IMR-90 (cell line): ENCODE measurements at regions not wholly inside any gene's neighbourhood (a gene's known extent, or its start where the extent isn't known, plus 50 kb on each side); places are given as distances from the start of the nearest gene placed in this dataset.

Experiments used
- ATAC-seq: fragments of 200-7000 bp; cut with Tn5 transposase; 2 replicates; pipeline ENCODE4 v1.9.1; 2020; ENCODE audit warnings: low read depth, mild to moderate bottlenecking, moderate library complexity
- BruUV-seq: library from RNA; stranded (reverse); fragments of 400-500 nt; replicated peaks from 2 replicates; lab custom pipeline; 2021; lab: Mats Ljungman, UMichigan
- CTCF ChIA-PET: fragments of 300-600 bp; formaldehyde crosslinking; extraction: SDS; loops from one replicate; lab custom pipeline; 2021; ENCODE audit warnings: antibody characterized with exemption; lab: Yijun Ruan, JAX
- POLR2A ChIA-PET: fragments of 300-600 bp; sonication (Branson Sonifier 250); formaldehyde crosslinking; loops from one replicate; lab custom pipeline; 2022; ENCODE audit warnings: antibody characterized with exemption; ENCODE audit not compliant: unreplicated experiment; lab: Charles Lee
- DNase-seq: peaks from one replicate; pipeline ENCODE4 v3.0.0; 2013
- H2AFZ ChIP-seq: replicated peaks from 2 replicates; pipeline ENCODE3; 2013; ENCODE audit warnings: low read length, mild to moderate bottlenecking; ENCODE audit not compliant: poor library complexity
- H2AK5ac ChIP-seq: 2 replicates; pipeline ENCODE4 v1.6.1; 2013; ENCODE audit warnings: low read depth, low read length, inconsistent platforms
- H2AK9ac ChIP-seq: replicated peaks from 2 replicates; pipeline ENCODE3; 2013; ENCODE audit warnings: mild to moderate bottlenecking, low read depth, low read length, moderate library complexity; ENCODE audit not compliant: poor library complexity
- H2BK120ac ChIP-seq: 2 replicates; pipeline ENCODE4 v1.6.1; 2013; ENCODE audit warnings: low read depth, low read length, inconsistent platforms
- H2BK15ac ChIP-seq: 3 replicates; pipeline ENCODE4 v1.6.1; 2013; ENCODE audit warnings: low read depth, low read length, inconsistent platforms
- H2BK20ac ChIP-seq: 2 replicates; pipeline ENCODE4 v1.6.1; 2013; ENCODE audit warnings: low read depth, mild to moderate bottlenecking, inconsistent platforms, low read length, moderate library complexity
- H2BK5ac ChIP-seq: 2 replicates; pipeline ENCODE4 v1.6.1; 2013; ENCODE audit warnings: mild to moderate bottlenecking, low read depth, low read length, inconsistent platforms; ENCODE audit not compliant: poor library complexity, severe bottlenecking
- H3K14ac ChIP-seq: replicated peaks from 2 replicates; pipeline ENCODE4 v1.6.1; 2013; ENCODE audit warnings: low read depth, low read length, inconsistent platforms
- H3K18ac ChIP-seq: 2 replicates; pipeline ENCODE4 v1.6.1; 2013; ENCODE audit warnings: low read depth, low read length, control low read depth
- H3K23ac ChIP-seq: 2 replicates; pipeline ENCODE4 v1.6.1; 2013; ENCODE audit warnings: low read depth, low read length, inconsistent platforms
- H3K27ac ChIP-seq: 2 replicates; pipeline ENCODE4 v1.5.1; 2013; ENCODE audit warnings: mild to moderate bottlenecking, control low read depth, low read length; ENCODE audit not compliant: insufficient read depth
- H3K27me3 ChIP-seq: 2 replicates; pipeline ENCODE4 v1.6.1; 2013; ENCODE audit warnings: low read length; ENCODE audit not compliant: control insufficient read depth, insufficient read depth
- H3K36me3 ChIP-seq: 2 replicates; pipeline ENCODE4 v1.6.1; 2013; ENCODE audit warnings: low read length, mixed read lengths; ENCODE audit not compliant: control insufficient read depth, insufficient read depth
- H3K4ac ChIP-seq: 2 replicates; pipeline ENCODE4 v1.6.1; 2013; ENCODE audit warnings: low read depth, low read length, inconsistent platforms
- H3K4me1 ChIP-seq: 2 replicates; pipeline ENCODE4 v1.6.1; 2013; ENCODE audit warnings: low read length, mixed read lengths; ENCODE audit not compliant: control insufficient read depth, insufficient read depth
- H3K4me2 ChIP-seq: 2 replicates; pipeline ENCODE4 v1.6.1; 2013; ENCODE audit warnings: low read depth, mild to moderate bottlenecking, control low read depth, low read length, moderate library complexity
- H3K4me3 ChIP-seq: 2 replicates; pipeline ENCODE4 v1.5.1; 2013; ENCODE audit warnings: low read depth, mild to moderate bottlenecking, control low read depth, low read length, moderate library complexity; ENCODE audit not compliant: insufficient read depth
- H3K56ac ChIP-seq: 2 replicates; pipeline ENCODE4 v1.6.1; 2013; ENCODE audit warnings: low read length, inconsistent platforms; ENCODE audit not compliant: insufficient read depth; ENCODE audit errors: extremely low read depth
- H3K79me1 ChIP-seq, 2 experiments: 2 replicates each; pipeline ENCODE4 v1.6.1; 2013; ENCODE audit warnings: low read length in 2 of 2, inconsistent platforms in 1 of 2, low read depth in 1 of 2
- H3K9ac ChIP-seq: 2 replicates; pipeline ENCODE4 v1.6.1; 2013; ENCODE audit warnings: low read depth, low read length, control low read depth
- H3K9me1 ChIP-seq: 2 replicates; pipeline ENCODE4 v1.6.1; 2013; ENCODE audit warnings: low read length, inconsistent platforms; ENCODE audit not compliant: insufficient read depth
- H3K9me3 ChIP-seq: 2 replicates; pipeline ENCODE4 v1.6.1; 2013; ENCODE audit warnings: low read length; ENCODE audit not compliant: control insufficient read depth, insufficient read depth
- H4K20me1 ChIP-seq: 2 replicates; pipeline ENCODE4 v1.6.1; 2013; ENCODE audit warnings: low read length, inconsistent platforms; ENCODE audit not compliant: insufficient read depth
- H4K5ac ChIP-seq: 2 replicates; pipeline ENCODE4 v1.6.1; 2013; ENCODE audit warnings: mild to moderate bottlenecking, low read depth, low read length, control low read depth
- H4K8ac ChIP-seq, 2 experiments: 2 replicates each; pipeline ENCODE4 v1.6.1; 2013; ENCODE audit warnings: low read depth in 2 of 2, low read length in 2 of 2, control low read depth in 1 of 2, inconsistent platforms in 1 of 2
- H4K91ac ChIP-seq: 2 replicates; pipeline ENCODE4 v1.6.1; 2013; ENCODE audit warnings: low read depth, low read length, inconsistent platforms; ENCODE audit not compliant: insufficient read depth
- CEBPB ChIP-seq: IDR thresholded peaks from 2 replicates; pipeline ENCODE4 v1.6.1; 2012; ENCODE audit warnings: low read depth, low read length, improper control_type of control experiment
- MAFK ChIP-seq: IDR thresholded peaks from 2 replicates; pipeline ENCODE4 v1.6.1; 2012; ENCODE audit warnings: low read depth, low read length, improper control_type of control experiment
- NFE2L2 ChIP-seq: fragments of 150-350 bp; IDR thresholded peaks from 2 replicates; pipeline ENCODE4 v1.6.1; 2016; ENCODE audit warnings: low read depth, mild to moderate bottlenecking, low read length
- SMC3 ChIP-seq: fragments of 150-350 bp; IDR thresholded peaks from 2 replicates; pipeline ENCODE4 v1.6.1; 2016; ENCODE audit warnings: low read depth, mild to moderate bottlenecking, antibody characterized with exemption, low read length, moderate library complexity
- WGBS, 2 experiments: methylation state at CpG; one replicate each; pipeline versions ENCODE4 v1.1.5 to v1.1.7; 2013; ENCODE audit warnings: missing lambda C conversion rate in 2 of 2; ENCODE audit not compliant: insufficient read length in 1 of 2; ENCODE audit errors: extremely low coverage in 2 of 2; 5-methylcytosine and 5-hydroxymethylcytosine counted together
- dilution Hi-C: fragments of 300-500 bp; cut with HindIII; formaldehyde crosslinking; loops from one replicate; pipeline ENCODE4 v1.14.3; 2018; ENCODE audit warnings: low sequenced_read_pairs; ENCODE audit not compliant: unreplicated experiment
- in situ Hi-C: fragments of 300-500 bp; cut with MboI; formaldehyde crosslinking; loops from 3 replicates; pipeline ENCODE4 v1.14.3; 2019; ENCODE audit warnings: low sequenced_read_pairs, inconsistent platforms, mixed read lengths
- intact Hi-C: fragments of 100-400 bp; cut with micrococcal nuclease; formaldehyde crosslinking; loops from 2 replicates; pipeline ENCODE4 v1.10.0; 2022
- TF ChIP-seq, protein P1 (sequence below): fragments of 150-350 bp; IDR thresholded peaks from 2 replicates; pipeline ENCODE4 v1.6.1; 2017; ENCODE audit warnings: mild to moderate bottlenecking, antibody characterized with exemption, low read length, low read depth
- TF ChIP-seq, protein P2 (sequence below): fragments of 150-350 bp; IDR thresholded peaks from 2 replicates; pipeline ENCODE4 v1.6.1; 2016; ENCODE audit warnings: low read depth, mild to moderate bottlenecking, low read length, moderate library complexity, borderline replicate concordance

DNA sequence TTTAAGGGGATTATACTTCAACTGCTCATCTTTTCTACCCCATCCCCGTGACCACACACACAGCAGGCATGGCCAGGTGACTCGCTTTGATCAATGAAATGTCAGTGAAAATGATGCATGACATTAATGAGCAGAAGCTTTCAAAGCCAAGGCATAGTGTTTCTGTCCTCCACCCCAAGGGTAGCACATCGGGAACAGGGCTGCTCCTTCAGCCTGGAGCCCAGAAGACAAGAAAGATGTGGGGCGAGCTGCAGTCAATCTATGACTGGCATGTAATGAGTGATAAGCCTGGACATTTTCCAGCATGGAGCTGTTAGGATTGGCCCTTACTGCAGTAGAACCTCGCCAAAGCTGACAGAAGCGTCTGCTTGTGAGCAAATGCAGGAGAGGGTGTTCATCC is 122.6 kb upstream of the IRX2 start:
- Histone ChIP-seq H2AK5ac (no peak overlapping the region), H3K4me3 (no peak overlapping the region), H3K79me1 (no peaks in the 10 kb centered on the region), H4K8ac (no peak overlapping the region), H3K36me3 (no peaks in the 10 kb centered on the region), H2BK20ac (no peak overlapping the region), H3K9ac (no peak overlapping the region), H3K9me1 (no peaks in the 10 kb centered on the region), H3K14ac (no peak overlapping the region), H2BK120ac (no peak overlapping the region), H3K4ac (no peak overlapping the region), H3K27ac (no peak overlapping the region), H3K4me2 (no peak overlapping the region), H3K4me1 (no peaks in the 10 kb centered on the region), H4K91ac (no peak overlapping the region), H3K9me3 (peaks cover 26% of the 10 kb centered on the region), H2BK5ac (no peak overlapping the region), H2AFZ (no peak overlapping the region), H2AK9ac (no peak overlapping the region), H3K23ac (no peak overlapping the region), H3K56ac (no peak overlapping the region), H3K18ac (no peak overlapping the region), H3K27me3 (no peaks in the 10 kb centered on the region), H4K20me1 (no peaks in the 10 kb centered on the region), H4K5ac (no peak overlapping the region), H2BK15ac (no peak overlapping the region)
- DNase-seq (no peak), ATAC-seq (no peak)
- in situ Hi-C loops, result no loop called here
- intact Hi-C loops, result no loop called here
- dilution Hi-C loops, result no loop called here
- POLR2A ChIA-PET, result no interaction called here
- no TSS peak for BruUV-seq
- CTCF ChIA-PET, result no interaction called here
- TF ChIP-seq, protein P1, sequence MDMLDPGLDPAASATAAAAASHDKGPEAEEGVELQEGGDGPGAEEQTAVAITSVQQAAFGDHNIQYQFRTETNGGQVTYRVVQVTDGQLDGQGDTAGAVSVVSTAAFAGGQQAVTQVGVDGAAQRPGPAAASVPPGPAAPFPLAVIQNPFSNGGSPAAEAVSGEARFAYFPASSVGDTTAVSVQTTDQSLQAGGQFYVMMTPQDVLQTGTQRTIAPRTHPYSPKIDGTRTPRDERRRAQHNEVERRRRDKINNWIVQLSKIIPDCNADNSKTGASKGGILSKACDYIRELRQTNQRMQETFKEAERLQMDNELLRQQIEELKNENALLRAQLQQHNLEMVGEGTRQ, result no peak
- TF ChIP-seq NFE2L2 (no peak), CEBPB (no peak), MAFK (no peak), SMC3 (no peak)
- TF ChIP-seq, protein P2, sequence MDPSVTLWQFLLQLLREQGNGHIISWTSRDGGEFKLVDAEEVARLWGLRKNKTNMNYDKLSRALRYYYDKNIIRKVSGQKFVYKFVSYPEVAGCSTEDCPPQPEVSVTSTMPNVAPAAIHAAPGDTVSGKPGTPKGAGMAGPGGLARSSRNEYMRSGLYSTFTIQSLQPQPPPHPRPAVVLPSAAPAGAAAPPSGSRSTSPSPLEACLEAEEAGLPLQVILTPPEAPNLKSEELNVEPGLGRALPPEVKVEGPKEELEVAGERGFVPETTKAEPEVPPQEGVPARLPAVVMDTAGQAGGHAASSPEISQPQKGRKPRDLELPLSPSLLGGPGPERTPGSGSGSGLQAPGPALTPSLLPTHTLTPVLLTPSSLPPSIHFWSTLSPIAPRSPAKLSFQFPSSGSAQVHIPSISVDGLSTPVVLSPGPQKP, result no peak
- 37% methylated on average over 3 of the region's 6 CpGs; no CpG with 5 or more reads in 1 of the 2 experiments for WGBS, 2 experiments
